ENCODE measurements at regions not wholly inside any gene's neighbourhood (a gene's known extent, or its start where the extent isn't known, plus 50 kb on each side); places are given as distances from the start of the nearest gene placed in this dataset.
"Not testable (repeated sequence)": the region's sequence is repeated elsewhere in the genome, so short reads cannot be mapped to it uniquely, and the experiment has no call there.

- not testable (repeated sequence) for DNase-seq
Measured at GRCh38 chr17:16842346-16842745, 129.6 kb downstream of the TNFRSF13B start.

GRCh38 chr17:16841896-16842295 lies 130.0 kb downstream of the TNFRSF13B start:
- DNase-seq = not testable (repeated sequence)

- not testable (repeated sequence) for DNase-seq
Measured at GRCh38 chr17:16840219-16840618, 131.7 kb downstream of the TNFRSF13B start.

- DNase-seq = not testable (repeated sequence)
Measured at GRCh38 chr17:16839242-16840175, 132.4 kb downstream of the TNFRSF13B start.

GRCh38 chr17:16838795-16839194 lies 133.1 kb downstream of the TNFRSF13B start:
- not testable (repeated sequence) for DNase-seq

- DNase-seq = not testable (repeated sequence)
Measured at GRCh38 chr17:16838287-16838686, 133.6 kb downstream of the TNFRSF13B start.

- DNase-seq = not testable (repeated sequence)
Measured at GRCh38 chr17:16837468-16838266, 134.3 kb downstream of the TNFRSF13B start.

GRCh38 chr17:16836315-16836915 lies 135.5 kb downstream of the TNFRSF13B start:
- not testable (repeated sequence) for DNase-seq

GRCh38 chr17:16833517-16833916 lies 138.4 kb downstream of the TNFRSF13B start:
- DNase-seq = not testable (repeated sequence)

GRCh38 chr17:16832853-16833252 lies 139.1 kb downstream of the TNFRSF13B start:
- not testable (repeated sequence) for DNase-seq

- not testable (repeated sequence) for DNase-seq
Measured at GRCh38 chr17:16832206-16832605, 139.7 kb downstream of the TNFRSF13B start.

GRCh38 chr17:16830770-16831169 lies 140.7 kb downstream of the CCDC144A start:
- DNase-seq = not testable (repeated sequence)

GRCh38 chr17:16830219-16830618 lies 140.2 kb downstream of the CCDC144A start:
- DNase-seq = not testable (repeated sequence)

Data from dermis blood vessel endothelial cell (primary cell).